ENCODE measurements at regions not wholly inside any gene's neighbourhood (a gene's known extent, or its start where the extent isn't known, plus 50 kb on each side); places are given as distances from the start of the nearest gene placed in this dataset.

- TF ChIP-seq CHD7 (IDR thresholded peaks at IDR 0.05; ENCODE audit: low read depth, low read length) (no peak), ERF (CRISPR knock-in tag; IDR thresholded peaks at IDR 0.05) (no peak), SAFB2 (IDR thresholded peaks at IDR 0.05; ENCODE audit: borderline replicate concordance, low read depth, low read length, severe bottlenecking) (no peak), HCFC1 (IDR thresholded peaks at IDR 0.05; ENCODE audit: low read depth, low read length) (no peak), ELF1 (tag; IDR thresholded peaks at IDR 0.05) (no peak), WHSC1 (IDR thresholded peaks at IDR 0.05; ENCODE audit: low read length) (no peak), SFPQ (IDR thresholded peaks at IDR 0.05; ENCODE audit: low read depth, low read length) (no peak), RAD21 (CRISPR knock-in tag; conservative IDR thresholded peaks at IDR 0.05 in 1 of 2, IDR thresholded peaks at IDR 0.05 in 1 of 2) (no peak)
Observed at GRCh38 chr5:123856766-123857165, 344.8 kb downstream of the CSNK1G3 start (continued).

Data from K562 (cell line).